KBM-7 (cell line): ENCODE measurements at regions not wholly inside any gene's neighbourhood (a gene's known extent, or its start where the extent isn't known, plus 50 kb on each side); places are given as distances from the start of the nearest gene placed in this dataset.
"Not testable (repeated sequence)": the region's sequence is repeated elsewhere in the genome, so short reads cannot be mapped to it uniquely, and the experiment has no call there.

ENCODE experiments used
- DNase-seq: peaks from one replicate; pipeline ENCODE4 v3.0.0-alpha.2; 2015
- in situ Hi-C: fragments of 300-500 bp; cut with MboI; formaldehyde crosslinking; loops from 2 replicates; pipeline ENCODE4 v1.14.3; 2020; ENCODE audit warnings: low sequenced_read_pairs, low pct_unique_long_range_greater_than_20kb, mixed read lengths

DNA sequence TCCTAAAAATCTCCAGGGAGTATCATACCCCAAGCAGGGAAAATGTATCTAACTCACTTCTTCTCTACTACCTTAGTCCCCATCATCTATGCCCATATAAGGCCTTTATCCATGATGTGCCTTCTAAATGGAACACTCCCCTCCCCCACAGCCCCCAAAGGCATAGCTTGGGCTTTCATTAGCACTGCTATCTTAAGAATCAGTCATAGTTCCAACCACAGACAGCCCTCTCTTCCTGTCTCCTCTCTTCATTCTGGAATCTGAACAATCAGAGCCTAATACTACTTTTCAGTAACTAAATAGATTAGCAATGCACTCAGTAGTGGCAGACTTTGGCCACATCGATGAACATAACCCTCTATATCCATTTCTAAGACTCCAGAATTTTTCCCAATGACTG lies 313.2 kb upstream of the DKK2 start:
- in situ Hi-C loops: no loop called here
- DNase-seq: no peak

DNA sequence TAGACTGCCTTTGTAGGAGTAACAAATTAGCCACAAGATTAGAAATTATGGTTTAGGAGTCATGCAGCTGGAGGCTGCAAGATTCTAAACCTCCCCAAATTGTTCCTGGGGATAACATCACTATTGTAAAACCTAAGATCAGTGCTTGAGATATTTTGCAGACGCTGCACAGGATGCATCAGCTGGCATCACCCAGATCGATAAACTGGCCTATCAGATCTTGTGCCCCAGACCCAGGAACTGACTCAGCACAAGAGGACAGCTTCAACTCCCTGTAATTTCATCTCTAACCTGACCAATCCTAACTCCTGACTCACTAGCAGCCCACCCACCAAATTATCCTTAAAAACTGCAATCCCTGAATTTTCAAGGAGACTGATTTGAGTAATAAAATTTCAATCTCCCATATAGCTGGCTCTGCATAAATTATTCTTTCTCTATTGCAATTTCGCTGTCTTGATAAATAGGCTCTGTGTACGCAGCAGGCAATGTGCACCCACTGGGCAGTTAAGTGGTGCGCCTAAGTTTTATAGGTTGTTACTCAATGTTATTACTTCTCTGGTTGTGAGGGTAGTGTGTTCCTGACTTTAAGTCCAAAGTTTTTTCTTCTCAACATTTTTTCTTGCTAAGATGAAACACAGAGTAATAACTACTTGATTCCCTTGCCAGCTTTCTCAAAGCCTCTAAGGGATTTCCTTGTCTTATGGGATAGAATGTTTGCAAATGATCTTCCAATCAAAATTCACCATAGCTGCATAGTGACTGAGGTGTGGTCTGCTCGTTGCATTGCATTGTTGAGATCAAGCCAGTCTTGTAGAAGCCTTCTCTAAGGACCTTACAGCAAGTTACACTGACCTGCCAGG lies 312.3 kb upstream of the DKK2 start:
- no peak for DNase-seq
- in situ Hi-C loops: no loop called here

DNA sequence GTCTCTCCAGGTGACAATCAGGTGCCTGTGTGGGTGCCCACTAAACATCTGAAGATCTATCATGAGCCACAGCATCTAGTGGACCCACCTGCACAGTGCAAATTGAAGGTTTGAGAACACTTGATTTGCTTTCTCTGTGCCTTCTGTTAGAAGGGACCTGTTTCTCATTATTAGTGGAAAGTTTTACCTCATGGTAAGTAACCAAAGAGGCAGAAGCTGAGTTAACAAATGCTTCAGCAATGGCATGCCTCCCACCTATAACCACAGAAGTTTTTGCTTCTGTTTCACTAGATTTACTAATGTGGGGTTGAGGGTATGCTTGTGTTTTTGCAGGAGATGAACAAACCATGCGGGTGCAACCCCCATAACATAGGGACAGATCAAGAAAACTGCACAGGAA lies 297.4 kb upstream of the DKK2 start:
- DNase-seq: no peak
- in situ Hi-C loops: no loop called here

DNA sequence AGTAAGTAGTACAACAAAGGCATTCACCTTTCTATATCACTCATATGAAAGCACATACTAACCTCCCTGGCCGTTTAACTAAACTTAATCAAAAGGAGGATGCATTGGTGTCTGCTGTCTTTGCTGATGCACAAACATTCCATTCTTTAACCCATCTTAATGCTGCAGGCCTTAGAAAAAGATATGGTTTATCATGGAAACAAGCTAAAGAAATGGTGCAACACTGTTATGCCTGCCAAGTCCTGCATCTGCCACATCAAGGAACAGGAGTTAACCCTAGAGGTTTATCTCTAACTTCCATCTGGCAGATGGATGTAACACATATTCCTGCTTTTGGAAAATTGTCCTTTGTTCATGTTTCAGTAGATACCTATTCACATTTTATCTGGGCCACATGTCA lies 296.5 kb upstream of the DKK2 start:
- in situ Hi-C loops, DNase-seq: not testable (repeated sequence)

DNA sequence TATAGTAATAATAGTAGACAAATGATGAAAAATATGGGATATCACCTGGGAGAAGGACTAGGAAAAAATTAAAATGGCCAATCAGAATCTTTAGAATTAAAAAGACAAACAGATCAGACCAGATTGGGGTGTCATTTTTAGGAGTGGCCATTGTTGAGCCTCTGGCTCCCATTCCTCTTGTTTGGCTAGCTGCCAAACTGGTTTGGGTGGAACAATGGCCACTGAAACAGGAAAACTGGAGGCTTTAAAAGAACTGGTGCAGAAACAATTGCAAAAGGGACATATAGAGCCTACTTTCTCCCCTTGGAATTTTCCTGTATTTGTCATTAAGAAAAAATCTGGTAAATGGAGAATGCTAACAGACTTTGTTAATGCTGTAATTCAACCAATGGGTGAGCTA lies 294.8 kb upstream of the DKK2 start:
- DNase-seq: no peak
- in situ Hi-C loops: no loop called here

DNA sequence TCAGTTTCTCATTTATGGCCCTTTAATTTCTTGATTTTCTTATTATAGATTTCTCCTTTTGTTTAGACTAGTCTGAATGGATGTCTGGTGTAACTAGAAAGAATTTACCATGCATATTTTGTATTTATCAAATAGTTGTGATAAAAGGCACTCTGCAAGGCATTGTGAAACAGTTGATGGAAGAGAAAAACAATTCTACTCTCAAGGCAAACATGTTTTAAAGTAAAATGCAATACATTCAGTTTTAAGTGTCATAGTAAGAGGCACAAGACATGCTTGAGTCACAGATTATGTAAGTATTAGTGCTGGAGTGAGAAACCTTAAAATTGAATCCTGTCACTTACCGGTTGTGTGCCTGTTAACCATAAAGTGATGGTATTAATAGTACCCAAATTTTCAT lies 283.3 kb upstream of the DKK2 start:
- no peak for DNase-seq
- in situ Hi-C loops: no loop called here

DNA sequence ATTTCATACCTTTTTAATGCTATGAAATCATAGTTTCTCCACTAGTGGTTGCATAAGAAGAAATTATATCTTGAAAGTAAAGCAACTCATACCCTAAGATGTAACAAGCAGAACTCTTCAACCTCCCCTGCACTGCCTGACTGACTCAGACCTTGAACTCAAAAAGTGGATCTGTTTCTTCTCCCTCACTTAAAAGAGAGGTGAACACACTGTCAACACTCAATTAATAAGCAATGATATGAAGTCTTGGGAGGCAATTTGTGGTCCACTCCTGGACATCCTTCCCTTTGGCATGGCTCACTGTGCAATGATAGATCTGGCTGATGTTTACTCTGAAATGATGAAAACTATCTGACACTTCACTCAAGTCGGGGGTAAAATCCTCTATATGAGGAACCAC lies 282.0 kb upstream of the DKK2 start:
- in situ Hi-C loops: no loop called here
- no peak for DNase-seq

DNA sequence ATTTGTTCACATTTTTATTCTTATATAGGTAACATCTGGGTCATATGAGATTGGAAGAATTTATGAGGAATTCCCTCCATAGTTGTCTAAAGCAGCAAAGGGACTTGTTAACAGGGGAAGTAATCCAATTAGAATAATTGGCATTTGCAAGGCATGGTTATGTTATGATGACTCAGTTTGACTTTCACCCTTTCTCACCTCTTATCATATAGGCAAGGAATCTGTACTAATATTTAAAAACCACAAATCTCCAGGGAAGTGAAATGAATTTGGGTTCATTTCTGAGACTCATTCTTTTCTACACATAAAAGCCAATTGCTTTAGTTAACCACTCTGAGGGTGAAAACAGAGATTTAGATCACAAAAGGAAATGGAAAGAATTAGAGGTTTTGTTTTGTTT lies 281.5 kb upstream of the DKK2 start:
- no peak for DNase-seq
- in situ Hi-C loops: no loop called here

DNA sequence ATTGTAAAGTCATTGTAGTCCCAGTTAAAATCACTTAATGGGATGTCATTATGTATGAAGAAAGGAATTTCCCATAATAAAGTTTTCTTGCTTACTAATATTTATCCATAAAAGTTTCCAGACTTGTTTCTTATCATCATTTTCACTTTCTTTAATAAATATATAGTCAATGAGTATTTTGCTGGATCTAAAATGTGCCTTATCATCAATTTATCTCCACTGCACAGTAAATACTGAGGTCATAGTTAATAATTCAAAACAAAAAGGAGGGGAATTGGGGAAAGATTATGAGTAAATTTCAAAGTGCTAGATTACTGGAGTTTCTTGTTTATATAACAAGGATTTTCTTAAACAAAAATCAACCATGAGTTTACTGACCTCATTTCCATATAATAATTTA lies 279.5 kb upstream of the DKK2 start:
- in situ Hi-C loops: no loop called here
- DNase-seq: no peak

- no peak for DNase-seq
- in situ Hi-C loops: no loop called here
These were observed 278.0 kb upstream of the DKK2 start for GRCh38 chr4:107314156-107314555.

DNA sequence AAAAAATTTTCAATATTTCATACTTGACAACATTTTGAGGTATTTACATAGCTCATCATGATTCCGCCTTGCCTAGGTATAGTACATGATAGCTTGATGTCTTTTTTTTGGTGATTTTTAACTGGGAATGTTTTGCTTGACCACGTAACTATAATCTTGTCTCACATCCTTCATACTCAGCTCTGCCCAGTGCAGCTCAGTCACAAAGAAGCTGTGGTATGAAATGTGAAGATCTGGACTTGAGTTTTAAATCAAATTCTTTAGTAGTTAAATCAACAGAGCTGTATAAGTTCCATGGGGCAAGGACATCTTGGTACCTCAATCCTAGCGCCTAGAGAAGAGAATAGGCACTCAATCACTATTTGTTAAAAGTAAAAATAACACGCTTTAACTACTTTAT lies 276.3 kb upstream of the DKK2 start:
- in situ Hi-C loops: no loop called here

DNA sequence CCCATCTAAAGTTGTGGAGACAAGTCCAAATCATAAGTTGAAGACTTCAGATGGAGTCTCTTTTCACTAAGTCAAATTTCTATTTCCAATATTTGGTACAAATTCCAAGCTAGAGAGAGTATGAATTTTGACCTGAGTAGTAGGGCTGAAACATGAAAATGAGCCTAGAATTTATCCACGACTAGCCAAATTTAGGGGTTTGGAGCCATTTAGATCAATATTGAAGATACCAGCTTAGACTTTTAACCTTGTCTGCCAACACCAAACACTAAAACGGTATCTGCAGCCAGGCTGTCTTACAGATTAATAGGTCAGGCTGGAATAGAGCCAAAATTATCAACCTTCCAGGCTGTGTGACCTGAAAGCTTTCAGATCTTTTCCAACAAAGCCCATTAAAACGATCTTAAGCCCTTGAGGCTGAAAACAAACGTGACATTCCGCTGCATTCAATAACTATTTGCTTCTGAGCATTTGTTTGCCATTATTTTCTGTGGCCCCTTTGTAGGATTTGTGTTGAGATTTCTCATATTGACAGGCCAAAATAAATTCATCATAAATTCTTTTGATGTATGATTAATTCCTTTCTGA lies 268.7 kb upstream of the DKK2 start:
- in situ Hi-C loops: no loop called here
- no peak for DNase-seq

More for the DNA sequence above, 276.3 kb upstream of the DKK2 start:
- DNase-seq: no peak

- in situ Hi-C loops: no loop called here
These were observed 263.5 kb upstream of the DKK2 start for GRCh38 chr4:107299646-107300045.

GRCh38 chr4:107292979-107293378 lies 256.9 kb upstream of the DKK2 start:
- no peak for DNase-seq
- in situ Hi-C loops: no loop called here

More at GRCh38 chr4:107299646-107300045, 263.5 kb upstream of the DKK2 start:
- no peak for DNase-seq

GRCh38 chr4:107283587-107284559 lies 247.8 kb upstream of the DKK2 start:
- DNase-seq: no peak
- in situ Hi-C loops: no loop called here

GRCh38 chr4:107279733-107280132 lies 243.6 kb upstream of the DKK2 start:
- DNase-seq: no peak
- in situ Hi-C loops: no loop called here

DNA sequence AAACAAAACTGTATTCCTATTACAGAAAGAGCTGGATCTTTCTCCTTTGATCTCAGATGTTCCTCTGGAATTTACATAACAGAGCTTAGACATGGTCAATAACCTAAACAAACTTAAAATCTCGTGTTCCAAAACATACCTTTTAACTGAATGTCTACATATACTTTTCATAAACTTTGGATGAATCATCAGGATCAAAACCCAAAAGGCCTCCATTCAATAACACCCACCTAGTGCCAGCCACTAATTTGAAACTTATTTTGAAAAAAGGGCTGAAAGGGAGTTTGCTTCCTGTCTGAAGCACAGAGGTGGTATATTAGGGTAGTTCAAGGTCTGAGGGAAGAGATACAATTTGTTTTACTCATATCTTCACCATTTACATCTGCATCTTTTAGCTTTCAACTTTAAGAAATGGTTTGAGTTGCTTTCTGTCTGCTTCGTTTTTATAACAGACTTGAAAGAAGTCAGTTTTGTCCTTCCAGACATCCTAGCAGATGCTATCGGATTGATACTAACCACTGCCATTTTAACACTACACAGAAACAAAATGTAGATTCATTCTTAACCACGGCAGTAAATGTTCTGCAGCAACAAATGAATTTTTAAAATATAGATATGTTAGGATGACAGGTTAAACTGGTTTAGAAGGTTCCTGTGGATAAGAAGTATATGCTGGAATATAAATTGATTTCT lies 242.8 kb upstream of the DKK2 start:
- DNase-seq: no peak
- in situ Hi-C loops: no loop called here

DNA sequence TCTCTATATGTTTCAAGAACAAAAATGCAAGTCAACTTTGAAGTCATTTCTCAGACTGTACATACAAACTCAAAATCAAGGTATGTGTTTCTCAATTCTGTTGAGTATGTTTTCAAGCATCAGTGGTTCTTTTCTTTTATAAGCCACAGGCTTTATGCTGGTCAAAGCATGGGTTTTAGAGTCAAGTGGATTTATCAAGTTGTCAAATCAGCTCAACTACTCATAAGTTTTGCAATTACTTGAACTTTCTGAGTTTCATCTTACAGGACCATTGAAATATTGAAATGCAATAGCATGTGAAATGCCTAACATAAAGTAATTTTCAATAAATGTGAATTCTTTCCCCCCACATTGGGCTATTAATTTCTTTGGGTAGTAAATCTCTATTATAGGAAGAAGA lies 239.9 kb upstream of the DKK2 start:
- in situ Hi-C loops: no loop called here
- no peak for DNase-seq

- no peak for DNase-seq
- in situ Hi-C loops: no loop called here
These were observed 239.1 kb upstream of the DKK2 start for GRCh38 chr4:107275225-107275624.
